ENCODE measurements at regions not wholly inside any gene's neighbourhood (a gene's known extent, or its start where the extent isn't known, plus 50 kb on each side); places are given as distances from the start of the nearest gene placed in this dataset.

DNA sequence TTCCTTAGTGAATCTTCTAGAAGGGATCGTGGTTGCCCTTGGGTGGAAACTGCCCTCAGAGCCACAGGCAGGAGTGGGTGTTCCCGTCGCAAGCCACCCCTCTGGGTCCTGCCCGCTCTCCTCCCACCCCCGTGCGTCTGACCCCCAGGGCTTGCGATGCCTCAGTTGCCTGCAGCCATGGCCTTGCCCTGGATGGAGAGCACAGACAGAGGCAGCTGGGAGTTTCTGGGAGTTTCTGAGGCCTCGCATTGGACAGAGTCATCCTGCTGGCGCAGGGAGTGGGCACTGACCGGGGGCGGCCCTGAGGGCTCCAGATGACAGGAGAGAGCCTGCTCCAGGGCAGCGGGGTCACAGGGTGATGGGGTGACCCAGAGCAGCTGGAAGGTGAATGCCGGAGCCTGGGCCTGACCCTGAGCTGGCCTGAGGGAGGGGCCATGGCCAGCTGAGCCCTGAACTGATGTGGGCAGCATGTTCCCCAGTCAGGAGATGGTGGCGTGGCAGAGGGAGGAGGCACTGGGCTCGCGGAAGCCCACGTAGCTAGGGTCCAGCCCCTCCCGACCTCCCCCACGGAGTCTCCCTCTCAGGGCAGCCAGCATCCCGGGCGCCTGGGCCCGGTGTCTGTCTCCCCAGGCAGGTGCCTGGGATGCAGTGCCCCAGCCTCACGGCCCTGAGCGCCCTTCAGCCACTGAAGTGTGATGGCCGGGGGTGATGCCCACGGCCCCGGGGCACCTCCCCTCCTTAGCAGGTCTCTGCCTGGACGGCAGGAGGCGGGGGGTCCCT is 1236.2 kb downstream of the BRD1 start:
- no peak for TF ChIP-seq GATA2 (IDR thresholded peaks at IDR 0.05; ENCODE audit: low read depth, low read length)
- no peak for TF ChIP-seq GATA3 (IDR thresholded peaks at IDR 0.05; ENCODE audit: low read depth, low read length)

DNA sequence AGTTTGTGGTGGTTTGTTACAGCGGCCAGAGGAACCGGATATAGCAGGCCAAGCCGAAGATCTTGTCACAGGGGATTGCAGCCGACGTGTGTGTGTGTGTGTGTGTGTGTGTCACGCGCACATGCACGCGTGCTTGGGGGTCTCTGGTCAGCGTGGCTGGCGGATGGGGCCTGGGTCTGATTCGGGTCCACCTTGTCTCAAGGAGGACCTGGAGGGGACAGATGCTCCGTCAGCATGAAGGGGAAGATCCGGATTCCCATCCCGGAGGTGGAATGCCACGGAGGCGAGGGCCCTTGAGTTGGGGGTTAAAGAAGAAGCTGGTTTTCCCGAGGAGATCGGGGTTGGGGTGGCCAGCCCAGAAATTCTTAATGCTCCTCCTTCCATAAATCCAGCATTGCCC is 1237.8 kb downstream of the BRD1 start:
- no peak for TF ChIP-seq GATA2 (IDR thresholded peaks at IDR 0.05; ENCODE audit: low read depth, low read length)
- no peak for TF ChIP-seq GATA3 (IDR thresholded peaks at IDR 0.05; ENCODE audit: low read depth, low read length)

DNA sequence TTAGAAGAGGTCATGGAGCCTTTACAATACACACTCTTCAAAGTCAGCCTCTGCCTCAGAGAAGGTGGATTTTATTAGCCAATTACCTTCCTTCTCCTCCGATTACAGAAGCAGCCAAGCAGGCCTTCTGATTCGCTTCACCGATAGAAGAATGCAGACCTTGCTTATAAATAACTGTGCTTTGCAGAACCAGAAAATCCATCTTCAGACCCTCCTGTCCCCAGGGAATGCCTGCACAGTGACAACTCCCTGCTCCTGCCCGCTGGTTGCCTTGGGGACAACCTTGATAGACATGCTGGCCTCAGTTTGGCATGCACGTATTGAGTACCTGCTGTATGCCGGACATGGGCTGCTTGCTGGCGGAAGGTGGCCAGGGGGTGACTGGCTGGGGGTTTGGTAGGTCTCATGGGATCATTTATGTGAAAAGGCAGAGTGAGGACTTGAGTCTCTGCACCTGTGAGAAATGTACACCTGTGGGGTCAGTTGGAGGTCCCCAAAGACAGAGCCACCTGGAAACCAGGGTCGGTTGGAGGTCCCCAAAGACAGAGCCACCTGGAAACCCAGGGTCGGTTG is 1238.7 kb downstream of the BRD1 start:
- TF ChIP-seq GATA2 (IDR thresholded peaks at IDR 0.05; ENCODE audit: low read depth, low read length) (no peak), GATA3 (IDR thresholded peaks at IDR 0.05; ENCODE audit: low read depth, low read length) (no peak)

DNA sequence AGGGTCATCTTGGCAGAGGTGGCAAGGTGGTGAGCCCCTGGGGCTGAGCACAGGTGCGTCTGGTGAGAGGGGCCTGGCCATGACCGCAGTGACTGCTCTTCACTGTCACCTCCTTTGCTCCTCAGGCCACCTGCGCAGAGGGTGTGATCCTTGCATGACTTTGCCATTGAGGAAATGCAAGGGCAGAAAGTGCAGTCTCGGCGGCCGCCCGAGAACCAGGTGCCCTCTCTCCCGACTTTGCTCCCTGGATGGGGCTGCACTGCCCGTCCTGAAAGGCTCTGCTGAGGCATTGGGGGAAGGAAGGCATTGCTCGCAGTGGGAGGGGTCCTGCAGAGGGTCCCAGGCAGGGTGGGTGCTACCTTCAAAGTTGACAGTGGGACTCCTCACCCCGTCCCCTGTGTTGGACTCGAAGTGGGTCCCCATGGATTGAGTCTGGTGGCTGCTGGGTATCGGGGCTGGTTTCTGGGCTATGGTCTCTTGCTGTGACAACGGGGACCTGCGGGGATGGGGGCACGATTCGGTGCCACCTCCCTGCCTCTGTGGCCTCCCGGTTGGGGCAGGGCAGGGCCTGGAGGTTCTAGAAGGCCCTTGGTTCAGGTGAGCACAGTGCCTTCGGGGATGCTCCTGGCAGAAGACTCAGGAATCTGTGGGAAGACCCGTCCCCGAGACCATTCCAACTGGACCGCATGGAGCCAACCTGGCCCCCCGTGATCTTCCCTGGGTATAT is 1239.4 kb downstream of the BRD1 start:
- TF ChIP-seq GATA3 (IDR thresholded peaks at IDR 0.05; ENCODE audit: low read depth, low read length) (no peak), GATA2 (IDR thresholded peaks at IDR 0.05; ENCODE audit: low read depth, low read length) (no peak)

GRCh38 chr22:48587236-48587865 is 1240.3 kb downstream of the BRD1 start:
- no peak for TF ChIP-seq GATA3 (IDR thresholded peaks at IDR 0.05; ENCODE audit: low read depth, low read length)

- TF ChIP-seq GATA2 (IDR thresholded peaks at IDR 0.05; ENCODE audit: low read depth, low read length) (no peak), GATA3 (IDR thresholded peaks at IDR 0.05; ENCODE audit: low read depth, low read length) (no peak)
Observed at GRCh38 chr22:48586799-48587185, 1240.9 kb downstream of the BRD1 start.

DNA sequence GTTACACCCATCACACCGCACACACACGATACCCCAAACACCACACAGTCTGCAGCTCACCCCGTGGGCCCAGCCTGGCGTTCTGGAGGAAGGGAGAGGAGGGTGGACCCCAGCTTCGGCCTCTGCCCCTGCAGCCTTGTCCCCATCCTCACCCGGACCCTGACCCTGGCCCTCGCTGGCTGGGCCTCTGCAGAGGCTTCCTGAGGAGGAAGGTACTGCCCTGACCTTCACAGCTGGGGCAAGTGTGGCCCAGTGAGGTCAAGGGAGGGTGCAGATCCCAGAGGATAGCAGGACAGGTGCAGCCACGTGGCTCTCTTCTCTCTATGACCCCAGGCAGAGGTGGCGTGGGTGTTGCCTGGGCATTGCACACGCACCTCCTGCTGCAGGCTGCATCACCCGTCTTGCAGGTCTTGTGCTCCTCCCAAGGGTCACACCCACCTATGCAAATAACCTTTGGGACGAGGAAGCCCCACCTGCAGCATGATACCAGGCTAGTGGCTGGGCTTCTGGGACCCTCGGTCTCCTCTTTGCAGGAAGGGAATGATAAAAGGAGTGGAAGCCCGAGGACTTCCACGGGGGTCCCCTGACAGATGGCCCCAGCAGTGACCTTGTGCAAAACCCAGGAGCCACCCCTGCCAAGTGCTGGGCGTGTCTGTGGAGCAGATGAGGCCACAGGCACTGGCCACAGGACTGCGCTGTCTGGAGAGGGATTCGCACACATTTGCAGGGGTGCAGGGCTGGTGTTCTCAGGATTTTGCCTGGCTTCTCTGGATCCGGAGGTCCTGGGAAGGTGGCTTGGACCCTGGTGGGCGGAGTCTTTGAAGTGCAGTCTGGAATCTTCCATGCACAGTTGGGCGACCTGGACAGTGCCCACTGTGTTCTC is 1241.5 kb downstream of the BRD1 start:
- TF ChIP-seq GATA2 (IDR thresholded peaks at IDR 0.05; ENCODE audit: low read depth, low read length) (no peak), GATA3 (IDR thresholded peaks at IDR 0.05; ENCODE audit: low read depth, low read length) (no peak)

DNA sequence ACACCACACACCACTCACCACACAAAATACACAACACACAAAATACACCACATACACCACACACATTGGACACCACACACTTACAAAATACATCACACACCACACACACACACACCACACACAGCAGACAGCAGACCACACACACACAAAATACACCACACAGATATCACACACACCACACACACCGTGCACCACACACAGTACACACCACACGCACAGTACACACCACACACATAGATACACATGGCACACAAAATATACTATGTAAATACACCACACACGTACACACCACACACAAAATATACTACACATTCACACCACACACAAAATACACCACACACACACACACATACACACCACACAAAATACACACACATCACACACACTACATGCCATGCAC is 1243.5 kb downstream of the BRD1 start:
- TF ChIP-seq GATA3 (IDR thresholded peaks at IDR 0.05; ENCODE audit: low read depth, low read length), result no peak
- TF ChIP-seq GATA2 (IDR thresholded peaks at IDR 0.05; ENCODE audit: low read depth, low read length), result no peak

DNA sequence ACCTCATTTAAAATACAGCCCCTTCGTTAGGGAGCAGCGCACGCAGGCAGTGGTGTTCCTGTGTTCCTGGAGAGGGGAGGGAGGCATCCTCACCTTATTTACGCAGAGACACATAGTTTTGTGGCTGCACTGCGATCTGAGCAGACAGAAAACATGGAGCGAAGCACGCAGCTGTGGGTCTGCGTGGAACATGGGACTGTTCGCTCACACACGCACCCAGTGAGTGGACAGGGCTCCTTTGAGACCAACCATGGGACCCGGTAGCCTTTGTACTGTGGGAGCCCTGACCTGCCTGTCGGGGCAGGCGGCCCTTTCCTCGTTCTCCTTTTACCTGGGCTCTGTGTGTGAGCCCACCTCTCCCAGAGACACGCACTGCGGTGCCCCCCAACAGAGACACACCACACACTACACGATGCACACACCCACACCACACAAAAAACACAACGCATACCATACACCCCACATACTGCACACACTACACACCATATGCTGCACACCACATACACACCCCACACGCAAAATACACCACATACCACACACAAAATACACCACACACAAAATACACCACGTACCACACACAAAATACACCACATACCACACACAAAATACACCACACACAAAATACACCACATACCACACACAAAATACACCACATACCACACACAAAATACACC is 1245.7 kb downstream of the BRD1 start:
- no peak for TF ChIP-seq GATA2 (IDR thresholded peaks at IDR 0.05; ENCODE audit: low read depth, low read length)
- no peak for TF ChIP-seq GATA3 (IDR thresholded peaks at IDR 0.05; ENCODE audit: low read depth, low read length)

GRCh38 chr22:48581205-48581766 is 1246.4 kb downstream of the BRD1 start:
- TF ChIP-seq GATA3 (IDR thresholded peaks at IDR 0.05; ENCODE audit: low read depth, low read length) (no peak), GATA2 (IDR thresholded peaks at IDR 0.05; ENCODE audit: low read depth, low read length) (no peak)

GRCh38 chr22:48580481-48580970 is 1247.1 kb downstream of the BRD1 start:
- TF ChIP-seq GATA2 (IDR thresholded peaks at IDR 0.05; ENCODE audit: low read depth, low read length) (no peak), GATA3 (IDR thresholded peaks at IDR 0.05; ENCODE audit: low read depth, low read length) (no peak)

GRCh38 chr22:48579928-48580309 is 1247.8 kb downstream of the BRD1 start:
- TF ChIP-seq GATA2 (IDR thresholded peaks at IDR 0.05; ENCODE audit: low read depth, low read length), result no peak
- no peak for TF ChIP-seq GATA3 (IDR thresholded peaks at IDR 0.05; ENCODE audit: low read depth, low read length)
